Stimulated activated naive CD4-positive, alpha-beta T cell (primary cell): ENCODE measurements at regions not wholly inside any gene's neighbourhood (a gene's known extent, or its start where the extent isn't known, plus 50 kb on each side); places are given as distances from the start of the nearest gene placed in this dataset.
"Not testable (repeated sequence)": the region's sequence is repeated elsewhere in the genome, so short reads cannot be mapped to it uniquely, and the experiment has no call there.

Experiments
- DNase-seq, 6 experiments: peaks; one replicate each; lab custom pipeline; 2025; lab: John Stamatoyannopoulos, UW

DNA sequence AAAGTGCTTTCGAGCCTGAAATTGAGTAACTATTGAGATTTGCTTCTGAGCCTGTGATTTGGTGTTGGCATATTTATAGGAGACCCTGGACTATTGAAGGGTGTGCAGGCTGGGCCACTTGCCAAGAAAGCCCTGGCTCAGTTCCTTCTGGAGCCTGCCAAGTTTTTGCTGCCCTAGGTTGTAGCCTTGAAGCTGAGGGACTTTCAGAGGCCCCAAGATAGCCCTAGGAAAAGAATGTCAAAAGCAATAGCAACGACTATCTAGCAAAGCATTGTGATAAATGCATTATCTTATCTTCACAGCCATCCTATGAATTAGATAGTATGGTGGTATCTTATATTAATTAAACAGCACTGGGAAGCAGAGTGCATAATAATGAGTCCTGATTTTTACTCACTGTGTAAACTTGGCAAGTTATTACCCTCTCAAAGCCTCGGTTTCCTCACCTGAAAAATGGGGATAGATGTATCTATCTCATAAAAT is 473.7 kb upstream of the PODXL start:
- no peak for DNase-seq

DNA sequence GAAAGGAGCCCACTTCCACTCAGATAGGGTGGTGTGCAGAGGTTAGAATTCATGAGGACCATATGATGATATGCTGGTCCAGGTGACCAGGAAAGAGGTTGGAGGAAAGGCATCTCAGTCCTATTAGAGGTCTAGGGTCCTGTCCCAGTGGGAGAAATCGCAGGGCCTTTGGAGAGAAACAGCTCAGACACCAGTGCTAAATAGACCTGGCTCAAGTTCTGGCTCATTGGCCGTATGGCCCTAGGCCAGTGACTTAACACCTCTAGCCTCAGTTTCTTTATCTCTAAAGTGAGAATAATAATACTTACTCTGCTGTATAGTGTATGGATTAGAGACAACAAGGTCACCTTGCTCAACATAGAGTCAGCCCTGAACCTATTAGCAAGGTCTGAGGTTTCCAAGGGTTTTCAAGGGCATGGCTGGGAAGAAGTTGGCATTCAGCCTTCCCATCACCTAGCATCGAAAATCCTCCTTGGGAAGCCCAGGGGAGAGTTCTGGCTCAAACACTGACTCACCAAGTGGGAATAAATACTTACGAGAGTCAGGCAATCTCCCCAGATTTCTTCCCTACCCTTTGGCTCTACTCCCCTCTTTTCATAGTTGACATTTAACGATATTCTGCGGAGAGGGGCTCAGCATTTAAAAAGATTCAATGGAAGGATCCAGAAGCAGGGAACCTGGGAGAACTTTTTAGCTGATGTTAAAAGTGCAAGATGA is 473.1 kb upstream of the PODXL start:
- DNase-seq = no peak

DNA sequence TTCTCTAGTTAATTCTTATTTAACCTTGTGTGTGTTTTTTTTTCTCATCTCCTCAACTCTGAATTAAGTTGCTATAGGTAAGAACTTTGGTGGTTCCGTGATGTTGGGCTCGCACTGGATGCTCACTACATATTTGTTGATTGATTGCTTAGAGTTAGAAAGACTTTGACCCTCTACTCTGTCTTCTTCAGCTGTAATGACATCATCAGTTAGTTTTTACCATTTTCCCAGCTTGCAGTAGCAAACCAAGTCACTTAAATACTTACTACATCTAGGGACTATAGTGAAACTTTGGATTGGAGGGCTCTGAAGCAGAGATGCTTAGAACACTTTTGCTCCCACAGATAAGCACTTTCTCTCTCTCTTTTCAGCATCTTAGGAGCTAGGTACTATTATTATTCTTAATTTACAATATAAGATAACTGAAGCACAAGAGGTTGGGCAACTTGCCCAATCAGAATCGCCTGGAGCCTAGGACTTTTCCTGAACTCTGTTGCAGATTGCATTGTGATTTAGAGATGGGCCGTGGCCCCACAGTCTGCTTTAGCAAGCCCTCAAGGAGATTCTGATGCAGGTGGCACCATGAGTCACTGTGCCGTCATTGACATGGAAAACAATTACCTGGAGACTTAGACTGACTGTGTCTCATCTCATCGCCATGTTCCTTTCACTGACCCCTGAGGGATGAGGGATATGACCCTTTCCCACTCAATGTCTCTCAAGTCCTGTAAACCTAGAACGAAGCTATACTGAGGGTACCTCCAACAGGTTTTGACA is 471.9 kb upstream of the PODXL start:
- DNase-seq = no peak

DNA sequence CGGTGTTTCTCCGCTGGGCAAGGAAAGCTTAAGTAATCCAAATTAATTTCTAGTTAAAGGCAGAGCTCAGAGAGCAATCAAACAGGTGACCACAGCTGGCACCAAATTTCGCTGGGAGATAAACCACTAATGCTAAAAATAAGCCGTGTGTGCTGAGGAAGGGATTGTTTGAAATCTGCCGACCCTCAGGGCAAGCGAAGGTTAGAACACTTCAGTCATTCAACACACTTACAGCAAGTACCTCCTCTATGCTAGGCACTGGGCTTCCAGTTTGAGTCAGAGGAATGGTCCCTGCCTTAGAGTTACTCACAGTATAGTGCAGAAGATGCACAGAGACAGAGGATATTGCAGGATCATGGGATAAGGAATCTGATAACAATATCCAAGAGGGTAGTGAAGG is 467.9 kb upstream of the PODXL start:
- no peak for DNase-seq

DNA sequence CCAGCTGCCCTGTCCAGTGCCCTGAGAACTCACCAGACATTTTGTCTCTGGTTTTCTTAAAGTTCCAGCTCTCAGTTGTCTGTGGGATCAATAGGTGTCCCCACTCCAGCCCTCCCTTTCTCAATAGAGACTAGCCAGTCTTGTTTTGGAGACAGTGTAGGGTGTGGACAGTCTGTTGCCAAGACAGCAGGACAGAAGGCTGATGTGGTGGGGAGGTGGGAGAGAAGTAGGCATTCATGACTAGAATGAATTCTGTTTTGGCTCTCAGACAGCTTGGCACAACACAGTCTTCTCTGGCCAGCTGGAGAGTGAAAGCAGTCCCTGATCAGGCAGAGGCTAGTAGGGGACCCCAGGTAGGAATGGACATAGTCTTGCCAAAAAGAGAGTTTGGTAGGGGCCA is 467.0 kb upstream of the PODXL start:
- no peak for DNase-seq

DNA sequence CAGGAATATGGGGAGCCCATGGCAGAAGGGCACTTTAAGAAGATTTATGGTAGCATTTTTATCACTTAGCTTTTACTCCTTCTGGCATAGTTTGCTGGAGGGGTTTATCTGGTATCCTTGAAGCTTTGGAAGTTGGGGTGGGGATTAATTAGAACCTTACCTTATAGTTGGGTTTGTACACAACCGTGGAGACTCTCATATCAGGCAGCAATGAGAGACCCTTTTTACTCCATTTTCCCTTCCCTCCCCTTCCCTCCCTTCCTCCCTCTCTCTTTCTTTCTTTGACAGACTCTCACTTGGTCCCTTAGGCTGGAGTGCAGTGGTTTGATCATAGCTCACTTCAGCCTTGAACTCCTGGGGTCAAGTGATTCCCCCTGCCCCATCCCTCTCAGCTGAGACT is 465.8 kb upstream of the PODXL start:
- DNase-seq = no peak

DNA sequence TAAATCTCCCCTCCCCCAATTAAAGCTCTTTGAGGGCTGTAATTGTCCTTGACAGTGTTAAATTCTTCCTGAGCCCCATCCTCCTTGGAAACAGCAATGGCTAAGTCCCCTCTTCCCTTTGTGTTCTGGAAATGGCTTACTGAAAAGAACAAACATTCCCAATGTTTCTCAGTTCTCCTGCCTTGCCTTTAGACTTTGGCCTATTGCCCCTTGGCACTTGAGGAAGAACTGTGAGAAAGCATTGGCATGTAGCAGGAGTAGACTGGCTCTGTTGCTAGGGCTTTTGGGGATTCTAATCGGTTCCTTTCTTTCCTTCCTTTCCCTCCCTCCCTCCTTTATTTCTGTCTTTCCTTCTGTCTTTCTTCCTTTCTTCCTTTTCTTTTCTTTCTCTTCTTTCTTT is 463.3 kb upstream of the PODXL start:
- no peak for DNase-seq

DNA sequence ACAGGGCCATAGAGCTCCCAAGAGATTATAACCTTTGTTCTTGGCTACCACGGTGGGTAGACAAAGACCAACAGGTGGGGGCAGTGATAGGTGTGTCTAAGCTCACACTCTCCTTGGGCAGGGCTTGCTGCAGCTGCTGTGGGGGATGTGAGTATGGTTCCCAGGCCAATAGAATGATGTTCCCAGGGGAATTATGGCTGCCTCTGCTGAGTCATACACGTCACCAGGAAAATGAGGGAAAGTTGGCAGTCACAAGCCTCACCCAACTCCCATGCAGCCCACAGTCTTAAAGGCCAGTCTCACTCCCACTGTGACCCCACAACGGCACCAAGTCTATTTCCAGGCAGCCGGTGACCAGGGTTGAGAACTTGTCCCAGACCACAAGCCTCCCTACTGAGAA is 453.4 kb upstream of the PODXL start:
- DNase-seq = no peak

DNA sequence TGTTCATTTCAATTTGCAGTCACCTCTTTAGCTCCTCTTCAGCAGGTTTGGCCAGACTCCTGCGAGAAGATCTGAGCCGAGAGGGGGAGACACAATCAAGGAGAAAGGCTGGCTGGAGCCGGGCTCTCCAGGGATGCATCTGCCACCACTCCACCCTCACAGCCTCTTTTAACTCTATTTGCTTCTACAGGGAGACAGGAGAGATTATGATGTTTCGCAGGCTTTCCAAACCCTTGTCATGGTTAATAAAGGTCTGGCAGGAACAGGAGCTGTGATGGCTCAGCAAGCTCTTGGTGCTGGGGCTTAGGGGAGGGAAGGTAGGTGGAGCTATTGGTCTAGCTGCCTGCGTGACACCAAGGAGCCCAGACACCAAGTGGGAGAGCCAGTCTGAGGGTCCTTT is 448.1 kb upstream of the PODXL start:
- DNase-seq = no peak

DNA sequence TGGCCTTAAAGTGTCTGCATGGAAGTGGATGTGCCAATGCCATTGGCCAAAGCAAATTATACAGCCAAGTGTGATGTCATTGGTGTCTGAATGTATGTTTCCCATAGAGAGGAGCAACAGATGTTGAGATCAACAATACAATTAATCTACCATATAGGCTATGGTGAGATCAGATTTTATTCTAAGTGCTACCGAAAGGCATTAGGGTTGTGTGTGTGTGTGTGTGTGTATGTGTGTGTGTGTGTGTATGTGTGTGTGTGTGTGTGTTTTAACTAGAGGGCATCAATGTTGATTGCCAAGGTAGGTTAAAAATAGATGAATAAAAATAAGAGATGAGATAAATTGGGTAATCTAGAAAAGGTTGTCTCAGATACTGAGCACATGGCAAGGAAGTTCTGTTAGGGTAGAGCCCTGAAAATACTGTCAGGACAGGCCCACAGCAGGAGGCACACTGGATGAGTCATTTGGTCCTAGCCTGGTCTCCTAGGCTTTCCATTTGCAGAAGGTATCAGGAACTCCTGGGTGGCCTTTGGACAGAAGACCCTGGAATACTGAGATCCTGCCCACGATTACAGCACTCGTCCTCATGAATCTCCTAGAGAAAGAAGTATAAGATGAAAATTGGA is 446.0 kb upstream of the PODXL start:
- DNase-seq = no peak

DNA sequence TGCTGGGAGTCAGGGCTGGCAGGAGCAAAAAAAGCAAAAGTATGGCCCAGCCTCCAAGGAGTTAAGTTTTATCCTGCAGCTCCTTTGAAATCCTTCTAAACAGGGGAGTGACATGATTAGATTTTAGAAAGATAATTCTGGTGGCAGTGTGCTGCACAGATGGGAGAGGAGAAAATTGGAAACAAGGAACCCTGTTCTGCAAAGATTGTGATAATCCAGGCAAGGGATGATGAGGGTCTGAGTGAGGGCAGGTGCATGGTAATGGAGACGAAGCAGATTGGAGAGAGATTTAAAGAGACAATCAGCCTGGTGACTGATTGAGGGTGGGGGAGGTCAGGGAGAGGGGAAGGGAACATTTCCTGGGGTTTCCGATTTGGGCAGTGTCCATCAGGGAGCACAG is 444.7 kb upstream of the PODXL start:
- DNase-seq = no peak

DNA sequence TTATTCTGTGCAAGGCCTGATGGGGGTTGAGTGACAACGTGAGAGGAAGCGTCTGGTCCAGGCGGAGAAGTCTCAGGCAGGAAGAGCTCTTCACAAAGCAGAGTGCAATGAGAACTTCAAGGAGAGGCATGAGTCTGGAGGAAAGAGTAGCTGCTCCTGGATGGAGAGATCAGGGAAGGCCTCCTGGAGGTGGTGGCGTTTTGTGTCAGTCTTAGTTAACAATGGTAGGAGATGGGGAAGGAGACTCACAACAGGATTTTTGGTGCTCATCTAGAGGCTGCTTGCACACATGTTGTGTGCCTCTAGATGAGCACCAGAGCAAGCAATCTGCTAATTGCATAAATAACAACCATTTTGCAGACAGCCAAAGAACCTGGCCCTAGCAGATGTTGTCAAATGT is 442.8 kb upstream of the PODXL start:
- no peak for DNase-seq

DNA sequence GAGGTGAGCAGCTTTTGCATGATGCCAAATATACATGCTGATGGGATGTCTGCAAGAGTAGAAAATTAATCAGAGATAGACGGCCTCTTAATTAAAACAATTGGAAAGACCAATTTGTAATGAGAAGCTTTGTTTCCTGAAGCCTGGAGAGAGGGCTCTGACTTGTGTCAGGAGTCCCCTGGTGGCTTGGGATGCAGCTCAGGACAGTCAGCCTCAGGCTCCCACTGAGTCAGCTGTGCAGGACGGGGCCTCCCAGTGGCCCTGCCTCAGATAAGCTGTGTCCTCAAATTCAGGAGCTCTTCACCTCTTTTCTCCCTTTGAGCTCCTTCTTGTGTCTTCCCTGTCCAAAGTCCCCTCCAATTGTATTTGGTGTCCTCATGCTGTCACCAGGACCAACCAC is 438.9 kb upstream of the PODXL start:
- DNase-seq = no peak

DNA sequence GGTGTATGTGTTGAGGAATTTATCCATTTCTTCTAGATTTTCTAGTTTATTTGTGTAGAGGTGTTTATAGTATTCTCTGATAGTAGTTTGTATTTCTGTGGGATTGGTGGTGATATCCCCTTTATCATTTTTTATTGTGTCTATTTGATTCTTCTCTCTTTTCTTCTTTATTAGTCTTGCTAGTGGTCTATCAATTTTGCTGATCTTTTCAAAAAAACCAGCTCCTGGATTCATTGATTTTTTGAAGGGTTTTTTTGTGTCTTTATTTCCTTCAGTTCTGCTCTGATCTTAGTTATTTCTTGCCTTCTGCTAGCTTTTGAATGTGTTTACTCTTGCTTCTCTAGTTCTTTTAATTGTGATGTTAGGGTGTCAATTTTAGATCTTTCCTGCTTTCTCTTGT is 424.6 kb upstream of the PODXL start:
- DNase-seq = not testable (repeated sequence)

DNA sequence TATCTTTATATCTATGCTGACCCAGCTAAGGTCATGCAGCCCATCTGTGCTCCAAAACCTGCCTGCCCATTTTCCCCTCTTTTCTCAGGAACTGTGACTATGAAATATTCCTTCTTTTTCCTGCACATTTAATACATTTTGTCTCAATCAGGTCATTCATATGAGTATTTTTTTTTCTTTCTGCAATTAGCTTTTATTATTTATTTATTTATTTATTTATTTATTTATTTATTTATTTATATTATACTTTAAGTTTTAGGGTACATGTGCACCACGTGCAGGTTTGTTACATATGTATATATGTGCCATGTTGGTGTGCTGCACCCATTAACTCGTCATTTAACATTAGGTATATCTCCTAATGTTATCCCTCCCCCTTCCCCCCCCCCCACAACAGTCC is 421.7 kb upstream of the PODXL start:
- not testable (repeated sequence) for DNase-seq

DNA sequence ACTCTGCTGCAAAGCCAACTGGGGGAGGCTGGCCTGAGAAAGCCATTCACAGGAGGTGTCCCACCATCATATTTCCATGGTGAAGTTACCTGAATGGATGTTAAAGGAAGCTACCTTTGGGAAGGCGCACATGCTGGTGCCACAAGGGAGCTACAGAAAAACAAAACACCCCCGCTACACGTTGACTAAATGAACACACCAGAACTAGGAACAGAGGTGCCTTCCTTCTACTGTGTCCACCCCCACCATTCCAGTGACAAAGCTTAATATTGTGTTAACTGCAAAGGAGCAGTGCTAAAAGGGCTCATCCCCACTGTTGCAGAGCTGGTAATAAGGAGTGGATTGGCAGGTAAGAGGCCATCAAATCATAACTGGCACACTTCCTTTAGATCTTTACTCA is 420.0 kb upstream of the PODXL start:
- no peak for DNase-seq

DNA sequence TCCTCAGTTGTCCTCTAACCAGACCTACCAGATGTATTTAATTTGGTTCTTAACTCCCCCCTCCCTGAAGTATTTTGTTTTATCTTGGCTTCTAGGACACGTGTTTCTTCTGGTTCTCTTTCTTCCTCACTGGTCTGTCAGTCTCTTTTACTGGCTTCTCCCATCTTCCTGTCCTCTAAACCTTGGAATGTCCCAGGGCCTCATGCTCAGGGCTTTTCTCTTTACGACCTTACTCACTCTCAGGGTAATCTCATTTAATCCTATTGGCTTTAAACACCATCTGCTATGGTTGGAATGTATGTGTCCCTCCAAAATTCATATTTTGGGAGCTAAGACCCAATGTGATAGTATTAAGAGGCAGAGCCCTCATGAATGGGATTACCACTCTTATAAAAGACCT is 418.2 kb upstream of the PODXL start:
- DNase-seq = no peak

DNA sequence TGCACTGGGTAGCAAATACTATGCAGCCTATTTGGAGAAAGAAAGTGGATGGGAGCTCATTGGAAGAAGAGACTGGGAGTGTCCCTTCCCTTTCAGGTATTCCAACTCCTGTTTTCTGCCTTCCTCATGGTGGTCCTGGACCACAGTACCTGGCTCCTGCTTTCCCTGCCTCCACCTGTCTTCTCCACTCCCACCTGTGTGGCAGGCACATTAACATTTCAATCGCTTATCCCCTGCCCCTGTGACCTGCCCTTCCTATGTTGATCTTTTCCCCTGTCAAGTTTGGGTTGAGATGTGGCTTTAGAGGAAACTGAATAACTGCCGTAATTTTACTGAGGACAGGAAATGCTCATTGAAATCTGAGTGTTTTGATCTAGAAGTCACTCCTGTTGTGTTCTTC is 415.8 kb upstream of the PODXL start:
- DNase-seq = no peak

DNA sequence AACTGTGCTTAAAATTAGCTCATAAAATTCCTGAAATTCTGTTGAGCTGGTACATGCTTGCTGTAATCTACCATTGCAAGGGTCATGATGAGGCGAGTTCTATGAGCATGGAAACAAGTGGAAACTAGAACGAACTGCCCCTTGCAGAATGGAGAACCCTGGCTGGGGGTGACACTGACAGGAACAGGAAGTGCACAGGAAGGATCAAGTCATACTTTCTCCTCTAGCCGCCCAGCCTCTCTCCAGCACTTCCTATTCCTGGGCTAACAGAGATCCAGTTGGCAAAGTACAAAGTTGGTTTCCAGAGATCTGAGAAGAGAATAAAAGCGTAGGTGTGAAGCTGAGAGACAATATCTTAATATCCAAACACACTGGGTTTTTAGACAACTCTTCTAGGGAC is 414.2 kb upstream of the PODXL start:
- no peak for DNase-seq

DNA sequence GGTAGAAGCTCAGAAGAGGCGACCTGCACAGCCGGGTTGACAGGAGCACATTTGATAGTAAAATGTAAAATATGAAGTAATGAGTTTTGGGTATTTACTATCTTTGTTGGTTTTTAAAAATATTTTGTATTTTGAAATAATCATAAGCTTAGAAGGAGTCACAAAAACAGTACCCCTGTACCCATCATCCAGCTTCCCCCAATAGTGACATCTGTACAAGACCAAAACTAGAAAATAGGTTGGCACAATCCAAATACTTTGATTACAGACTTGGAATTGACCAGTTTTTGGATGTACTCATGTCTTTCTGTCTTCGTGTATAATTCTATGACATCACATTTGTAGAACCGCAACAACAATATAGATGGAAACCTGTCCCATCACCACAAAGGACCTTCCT is 413.1 kb upstream of the PODXL start:
- DNase-seq = no peak

DNA sequence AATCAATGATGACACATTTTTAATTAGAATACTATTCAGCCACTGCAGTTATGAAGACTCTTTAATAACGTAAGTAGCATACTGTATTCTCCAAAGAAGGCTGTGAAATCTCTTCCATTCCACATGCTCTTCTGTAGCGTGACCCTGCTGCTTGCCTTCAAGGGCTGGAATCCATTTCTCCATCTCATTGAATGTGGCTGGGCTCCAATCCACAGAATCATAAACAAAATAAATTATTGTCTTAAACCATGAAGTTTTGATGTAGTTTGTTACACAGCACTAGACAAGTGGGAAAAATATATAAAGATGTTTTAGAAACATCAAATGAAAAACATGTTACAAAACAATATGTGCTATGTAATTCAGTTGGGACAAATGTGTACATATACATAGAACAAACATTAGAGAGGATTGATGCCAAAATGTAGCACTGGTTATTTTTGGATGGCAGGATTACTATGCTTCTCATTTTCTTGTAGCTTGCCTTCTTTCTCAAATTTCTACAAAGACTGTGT is 410.8 kb upstream of the PODXL start:
- no peak for DNase-seq

DNA sequence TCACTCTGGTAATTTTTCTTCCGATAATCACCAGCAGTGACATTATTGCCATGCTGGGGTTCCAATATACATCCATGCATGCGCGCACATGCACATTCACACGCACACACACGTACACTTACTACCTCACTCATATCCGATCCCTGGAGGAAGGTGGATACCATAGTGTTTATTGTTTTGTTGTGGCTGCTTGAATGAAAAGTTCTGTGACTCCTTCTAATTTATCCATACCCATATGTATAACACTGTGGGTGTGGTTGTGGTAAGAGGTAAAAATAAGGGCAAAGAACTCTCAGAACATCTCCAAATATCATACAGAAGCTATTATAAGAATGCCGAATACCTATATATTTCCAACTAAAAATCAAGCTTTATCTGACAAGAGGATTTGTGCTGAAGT is 407.8 kb upstream of the PODXL start:
- no peak for DNase-seq

DNA sequence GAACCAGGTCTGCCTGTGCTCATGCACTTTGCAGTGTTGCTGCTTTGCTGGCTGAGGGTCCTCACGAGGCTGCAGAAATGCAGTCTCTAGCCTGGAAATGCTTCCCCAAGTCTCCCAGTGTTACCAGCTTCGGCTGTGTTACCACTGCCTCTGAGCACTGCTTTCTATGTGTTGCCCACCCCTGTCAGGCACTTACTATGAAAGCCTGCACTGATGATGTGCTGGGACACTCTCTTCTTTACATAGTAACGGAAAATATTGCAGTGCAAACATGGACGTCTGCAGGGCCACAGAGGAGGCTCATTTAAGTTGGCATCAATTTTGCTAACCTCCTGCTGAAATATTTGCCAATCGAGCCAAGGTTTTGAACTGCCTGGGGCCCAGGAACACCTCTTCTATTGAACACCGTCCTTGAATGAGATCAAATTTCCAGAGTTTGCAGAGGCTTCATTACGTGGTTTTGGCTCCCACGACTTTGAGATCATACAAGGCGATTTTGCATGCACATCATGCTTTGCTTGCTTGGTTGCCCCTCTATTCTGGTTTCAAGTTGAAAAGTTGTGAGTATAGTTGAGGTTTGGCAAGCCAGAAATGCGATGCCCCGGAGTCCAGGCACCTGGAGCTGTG is 404.7 kb upstream of the PODXL start:
- no peak for DNase-seq
